Prostate gland (tissue), 2 donors: ENCODE measurements at regions not wholly inside any gene's neighbourhood (a gene's known extent, or its start where the extent isn't known, plus 50 kb on each side); places are given as distances from the start of the nearest gene placed in this dataset.

Experiments used
- CTCF ChIP-seq, 4 experiments: fragments of 200-600 bp in 2 of 4; fragments of 450-650 bp in 2 of 4; sonication (generic) in 2 of 4; IDR thresholded peaks; 1 replicate in 3 of 4; 2 replicates in 1 of 4; pipeline ENCODE4 v1.5.1; 2016 to 2019; ENCODE audit warnings: antibody characterized with exemption in 4 of 4, mild to moderate bottlenecking in 2 of 4, moderate library complexity in 2 of 4
- POLR2AphosphoS5 ChIP-seq: sonication (generic); formaldehyde crosslinking; IDR thresholded peaks from one replicate; pipeline ENCODE4 v1.6.1; 2017; ENCODE audit warnings: antibody characterized with exemption

- TF ChIP-seq CTCF (IDR thresholded peaks at IDR 0.05) (no peak), POLR2AphosphoS5 (no peak)
Observed at GRCh38 chr1:195731385-195731784, 876.9 kb downstream of the KCNT2 start.
